Esophagus squamous epithelium (tissue), 4 donors: ENCODE measurements at regions not wholly inside any gene's neighbourhood (a gene's known extent, or its start where the extent isn't known, plus 50 kb on each side); places are given as distances from the start of the nearest gene placed in this dataset.

Source experiments
- CTCF ChIP-seq, 6 experiments: fragments of 450-650 bp in 4 of 6; fragments of 200-600 bp in 2 of 6; sonication (generic) in 2 of 6; IDR thresholded peaks; one replicate each; pipeline ENCODE4 v1.5.1; 2016 to 2019; ENCODE audit warnings: antibody characterized with exemption in 6 of 6, mild to moderate bottlenecking in 4 of 6, moderate library complexity in 4 of 6
- POLR2A ChIP-seq, 4 donors: fragments of 450-650 bp; IDR thresholded peaks; one replicate each; pipeline ENCODE4 v1.6.1; 2017; ENCODE audit warnings: antibody characterized with exemption in 4 of 4, mild to moderate bottlenecking in 4 of 4, moderate library complexity in 3 of 4

GRCh38 chr9:78677326-78677725, 380.4 kb downstream of the PSAT1 start:
- TF ChIP-seq CTCF (IDR thresholded peaks at IDR 0.05) = no peak
- no peak for TF ChIP-seq POLR2A (IDR thresholded peaks at IDR 0.05)
